Osteoblast (primary cell): ENCODE measurements at regions not wholly inside any gene's neighbourhood (a gene's known extent, or its start where the extent isn't known, plus 50 kb on each side); places are given as distances from the start of the nearest gene placed in this dataset.

ENCODE experiments used
- DNase-seq: peaks from one replicate; pipeline ENCODE4 v3.0.0; 2011; ENCODE audit warnings: low spot score, mixed read lengths; ENCODE audit not compliant: insufficient read length; ENCODE audit errors: missing footprints
- H2AFZ ChIP-seq: 2 replicates; pipeline ENCODE4 v1.6.0; 2011; ENCODE audit warnings: mild to moderate bottlenecking, low read length
- H3K27ac ChIP-seq: 2 replicates; pipeline ENCODE4 v1.5.1; 2011; ENCODE audit warnings: mild to moderate bottlenecking, low read depth, low read length, moderate library complexity
- H3K27me3 ChIP-seq: 2 replicates; pipeline ENCODE4 v1.6.0; 2012; ENCODE audit warnings: mild to moderate bottlenecking, control low read depth, inconsistent platforms, low read length, moderate library complexity; ENCODE audit not compliant: insufficient read depth
- H3K36me3 ChIP-seq: 2 replicates; pipeline ENCODE4 v1.5.1; 2011; ENCODE audit warnings: mild to moderate bottlenecking, low read length, control low read depth, moderate library complexity; ENCODE audit not compliant: insufficient read depth
- H3K4me1 ChIP-seq: 2 replicates; pipeline ENCODE4 v1.5.1; 2011; ENCODE audit warnings: mild to moderate bottlenecking, low read length, control low read depth, moderate library complexity; ENCODE audit not compliant: insufficient read depth
- H3K4me2 ChIP-seq: 2 replicates; pipeline ENCODE4 v1.6.0; 2011; ENCODE audit warnings: mild to moderate bottlenecking, low read length; ENCODE audit not compliant: insufficient read depth
- H3K4me3 ChIP-seq: fragments of 200-600 bp; sonication (generic); 3 replicates; pipeline ENCODE4 v1.5.1; 2012; ENCODE audit warnings: mild to moderate bottlenecking, low read length, inconsistent platforms; ENCODE audit not compliant: insufficient read depth
- H3K79me2 ChIP-seq: 2 replicates; pipeline ENCODE4 v1.6.0; 2012; ENCODE audit warnings: mild to moderate bottlenecking, low read length, control low read depth, inconsistent platforms; ENCODE audit not compliant: insufficient read depth
- H3K9me3 ChIP-seq: 2 replicates; pipeline ENCODE4 v1.5.1; 2011; ENCODE audit warnings: low read depth, low read length, control low read depth
- H4K20me1 ChIP-seq: 2 replicates; pipeline ENCODE4 v1.6.0; 2012; ENCODE audit warnings: mild to moderate bottlenecking, low read length, control low read depth; ENCODE audit not compliant: insufficient read depth
- TF ChIP-seq, protein P1 (sequence below): IDR thresholded peaks from 2 replicates; pipeline ENCODE4 v1.5.1; 2011; ENCODE audit warnings: mild to moderate bottlenecking, low read depth, low read length, moderate library complexity; ENCODE audit errors: extremely low read depth

- Histone ChIP-seq H3K4me3 (no peak overlapping the region), H3K27me3 (no peaks in the 10 kb centered on the region), H4K20me1 (no peaks in the 10 kb centered on the region), H3K4me1 (no peaks in the 10 kb centered on the region), H3K79me2 (no peaks in the 10 kb centered on the region), H3K27ac (no peak overlapping the region), H2AFZ (no peak overlapping the region), H3K36me3 (no peaks in the 10 kb centered on the region), H3K4me2 (no peak overlapping the region), H3K9me3 (no peaks in the 10 kb centered on the region)
- DNase-seq, result no peak
- TF ChIP-seq, protein P1, sequence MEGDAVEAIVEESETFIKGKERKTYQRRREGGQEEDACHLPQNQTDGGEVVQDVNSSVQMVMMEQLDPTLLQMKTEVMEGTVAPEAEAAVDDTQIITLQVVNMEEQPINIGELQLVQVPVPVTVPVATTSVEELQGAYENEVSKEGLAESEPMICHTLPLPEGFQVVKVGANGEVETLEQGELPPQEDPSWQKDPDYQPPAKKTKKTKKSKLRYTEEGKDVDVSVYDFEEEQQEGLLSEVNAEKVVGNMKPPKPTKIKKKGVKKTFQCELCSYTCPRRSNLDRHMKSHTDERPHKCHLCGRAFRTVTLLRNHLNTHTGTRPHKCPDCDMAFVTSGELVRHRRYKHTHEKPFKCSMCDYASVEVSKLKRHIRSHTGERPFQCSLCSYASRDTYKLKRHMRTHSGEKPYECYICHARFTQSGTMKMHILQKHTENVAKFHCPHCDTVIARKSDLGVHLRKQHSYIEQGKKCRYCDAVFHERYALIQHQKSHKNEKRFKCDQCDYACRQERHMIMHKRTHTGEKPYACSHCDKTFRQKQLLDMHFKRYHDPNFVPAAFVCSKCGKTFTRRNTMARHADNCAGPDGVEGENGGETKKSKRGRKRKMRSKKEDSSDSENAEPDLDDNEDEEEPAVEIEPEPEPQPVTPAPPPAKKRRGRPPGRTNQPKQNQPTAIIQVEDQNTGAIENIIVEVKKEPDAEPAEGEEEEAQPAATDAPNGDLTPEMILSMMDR, result no peak
Observed at GRCh38 chr5:52466113-52466512, 321.6 kb upstream of the ITGA1 start.

GRCh38 chr5:52466749-52467520 is 320.8 kb upstream of the ITGA1 start:
- Histone ChIP-seq H3K27me3 (no peaks in the 10 kb centered on the region), H3K9me3 (no peaks in the 10 kb centered on the region), H3K36me3 (no peaks in the 10 kb centered on the region), H2AFZ (no peak overlapping the region), H3K4me1 (no peaks in the 10 kb centered on the region), H4K20me1 (no peaks in the 10 kb centered on the region), H3K79me2 (no peaks in the 10 kb centered on the region), H3K4me3 (no peak overlapping the region), H3K4me2 (no peak overlapping the region), H3K27ac (no peak overlapping the region)
- TF ChIP-seq, protein P1, result no peak
- no peak for DNase-seq

DNA sequence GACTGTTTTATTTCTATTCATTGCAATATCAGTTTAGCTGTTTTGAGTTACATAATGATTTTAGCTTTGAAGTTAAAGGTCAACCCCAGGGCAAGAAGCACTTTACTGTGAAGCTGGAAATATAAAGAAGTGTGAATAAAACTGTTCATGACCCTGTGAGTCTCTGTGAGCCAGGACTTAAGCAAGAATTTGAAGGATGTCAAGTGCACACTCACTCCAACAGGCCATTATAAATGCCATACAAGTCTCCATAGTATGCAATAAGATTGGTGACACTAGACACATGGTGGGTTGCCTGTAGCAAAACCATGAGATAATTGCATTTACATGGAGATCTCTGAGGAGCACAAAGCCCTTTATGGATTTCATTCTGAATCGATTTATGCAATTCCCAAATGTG is 318.7 kb upstream of the ITGA1 start:
- no peaks in the 10 kb centered on the region for H4K20me1 ChIP-seq
- no peaks in the 10 kb centered on the region for H3K9me3 ChIP-seq

GRCh38 chr5:52469420-52469819 is 318.3 kb upstream of the ITGA1 start:
- H2AFZ ChIP-seq, result no peak overlapping the region
- TF ChIP-seq, protein P1, result no peak
- H3K27ac ChIP-seq, result no peak overlapping the region
- DNase-seq, result no peak
- H3K4me2 ChIP-seq, result no peak overlapping the region
- H3K36me3 ChIP-seq, result no peaks in the 10 kb centered on the region
- H3K27me3 ChIP-seq, result no peaks in the 10 kb centered on the region
- no peaks in the 10 kb centered on the region for H4K20me1 ChIP-seq
- H3K9me3 ChIP-seq, result no peaks in the 10 kb centered on the region
- no peaks in the 10 kb centered on the region for H3K79me2 ChIP-seq
- H3K4me3 ChIP-seq, result no peak overlapping the region
- no peaks in the 10 kb centered on the region for H3K4me1 ChIP-seq

More for the DNA sequence above, 318.7 kb upstream of the ITGA1 start:
- H2AFZ ChIP-seq, result no peak overlapping the region
- no peaks in the 10 kb centered on the region for H3K27me3 ChIP-seq
- H3K79me2 ChIP-seq, result no peaks in the 10 kb centered on the region
- H3K36me3 ChIP-seq, result no peaks in the 10 kb centered on the region
- H3K27ac ChIP-seq, result no peak overlapping the region
- no peaks in the 10 kb centered on the region for H3K4me1 ChIP-seq
- H3K4me3 ChIP-seq, result no peak overlapping the region
- TF ChIP-seq, protein P1, result no peak
- DNase-seq, result no peak
- H3K4me2 ChIP-seq, result no peak overlapping the region
